Loucy (cell line): ENCODE measurements at regions not wholly inside any gene's neighbourhood (a gene's known extent, or its start where the extent isn't known, plus 50 kb on each side); places are given as distances from the start of the nearest gene placed in this dataset.

Experiments
- H2AFZ ChIP-seq: fragments of 200-600 bp; sonication (generic); 2 replicates; pipeline ENCODE4 v1.6.0; 2016; ENCODE audit warnings: antibody characterized with exemption, mild to moderate bottlenecking, low read length, moderate library complexity
- H3F3A ChIP-seq: fragments of 200-600 bp; 2 replicates; pipeline ENCODE4 v1.6.0; 2016; ENCODE audit warnings: antibody characterized with exemption, low read depth, mild to moderate bottlenecking
- H3K27me3 ChIP-seq: fragments of 200-600 bp; sonication (generic); 2 replicates; pipeline ENCODE4 v1.6.1; 2014; ENCODE audit warnings: low read length, mild to moderate bottlenecking; ENCODE audit not compliant: insufficient read depth, poor library complexity, severe bottlenecking
- H3K36me3 ChIP-seq: fragments of 200-600 bp; sonication (generic); 2 replicates; pipeline ENCODE4 v1.6.1; 2016; ENCODE audit warnings: low read length; ENCODE audit not compliant: insufficient read depth
- H3K4me1 ChIP-seq: fragments of 200-600 bp; sonication (generic); 2 replicates; pipeline ENCODE4 v1.5.1; 2014; ENCODE audit warnings: low read length, mild to moderate bottlenecking; ENCODE audit not compliant: insufficient read depth, poor library complexity, severe bottlenecking
- H3K4me2 ChIP-seq: fragments of 200-600 bp; sonication (generic); 2 replicates; pipeline ENCODE4 v1.6.0; 2014; ENCODE audit warnings: antibody characterized with exemption, low read length, low read depth, mild to moderate bottlenecking; ENCODE audit not compliant: poor library complexity, severe bottlenecking
- H3K4me3 ChIP-seq: fragments of 200-600 bp; sonication (generic); 2 replicates; pipeline ENCODE4 v1.5.1; 2014; ENCODE audit warnings: low read length, mild to moderate bottlenecking, mixed read lengths; ENCODE audit not compliant: poor library complexity, severe bottlenecking
- H3K79me2 ChIP-seq: fragments of 200-600 bp; sonication (generic); 2 replicates; pipeline ENCODE4 v1.6.1; 2014; ENCODE audit warnings: low read length; ENCODE audit not compliant: insufficient read depth
- H3K9ac ChIP-seq: fragments of 200-600 bp; sonication (generic); 2 replicates; pipeline ENCODE4 v1.6.0; 2014; ENCODE audit warnings: mild to moderate bottlenecking, low read depth, low read length, moderate library complexity; ENCODE audit not compliant: poor library complexity, severe bottlenecking
- H3K9me2 ChIP-seq: fragments of 200-600 bp; sonication (generic); replicated peaks from 2 replicates; pipeline ENCODE4 v1.6.1; 2016; ENCODE audit warnings: low read depth, low read length, mixed read lengths
- H3K9me3 ChIP-seq: fragments of 200-600 bp; sonication (generic); 2 replicates; pipeline ENCODE4 v1.6.1; 2014; ENCODE audit warnings: mild to moderate bottlenecking, antibody characterized with exemption, low read length, low read depth; ENCODE audit not compliant: insufficient read depth
- H4K20me1 ChIP-seq: fragments of 200-600 bp; sonication (generic); 2 replicates; pipeline ENCODE4 v1.6.0; 2014; ENCODE audit warnings: antibody characterized with exemption, low read length, mild to moderate bottlenecking; ENCODE audit not compliant: insufficient read depth, poor library complexity, severe bottlenecking
- CTCF ChIP-seq: fragments of 200-600 bp; sonication (generic); conservative IDR thresholded peaks from 2 replicates; pipeline ENCODE4 v1.5.1; 2014; ENCODE audit warnings: mild to moderate bottlenecking, antibody characterized with exemption, low read length
- EZH2phosphoT487 ChIP-seq: fragments of 200-600 bp; IDR thresholded peaks from 2 replicates; pipeline ENCODE4 v1.6.1; 2018; ENCODE audit warnings: antibody characterized with exemption, mild to moderate bottlenecking, moderate library complexity, borderline replicate concordance

DNA sequence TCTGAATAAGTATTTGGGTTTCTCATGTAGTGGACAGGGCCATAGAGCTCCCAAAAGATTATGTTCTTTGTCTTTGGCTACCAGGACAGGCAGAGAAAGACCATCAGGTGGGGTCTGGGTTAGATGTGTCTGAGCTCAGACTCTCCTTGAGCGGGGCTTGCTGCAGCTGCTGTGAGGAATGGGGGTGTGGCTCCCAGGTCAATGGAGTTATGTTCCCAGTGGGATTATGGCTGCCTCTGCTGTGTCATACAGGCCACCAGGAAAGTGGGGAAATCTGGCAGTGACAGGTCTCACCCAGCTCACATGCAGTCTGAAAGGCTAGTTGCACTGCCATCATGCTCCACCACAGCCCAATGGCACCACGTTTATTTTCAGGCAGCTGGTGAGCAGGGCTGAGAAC is 97.0 kb upstream of the FERD3L start:
- no peak overlapping the region for H3K9ac ChIP-seq
- H3K36me3 ChIP-seq: no peaks in the 10 kb centered on the region
- H4K20me1 ChIP-seq: no peaks in the 10 kb centered on the region
- H3K4me2 ChIP-seq: no peak overlapping the region
- H3F3A ChIP-seq: peaks cover 5% of the 10 kb centered on the region; the same call in 1 of the 2 replicates
- no peak overlapping the region for H3K4me3 ChIP-seq
- H3K9me3 ChIP-seq: peaks cover 16% of the 10 kb centered on the region
- peaks cover 6% of the 10 kb centered on the region for H3K4me1 ChIP-seq
- TF ChIP-seq EZH2phosphoT487 (no peak), CTCF (no peak)
- no peaks in the 10 kb centered on the region for H3K79me2 ChIP-seq
- no peaks in the 10 kb centered on the region for H3K9me2 ChIP-seq
- no peaks in the 10 kb centered on the region for H3K27me3 ChIP-seq
- H2AFZ ChIP-seq: no peak overlapping the region

- H2AFZ ChIP-seq: no peak overlapping the region
- H3F3A ChIP-seq: no peaks in the 10 kb centered on the region
- H3K9me3 ChIP-seq: peaks cover 16% of the 10 kb centered on the region
- H3K36me3 ChIP-seq: no peaks in the 10 kb centered on the region
- H4K20me1 ChIP-seq: no peaks in the 10 kb centered on the region
- H3K4me3 ChIP-seq: no peak overlapping the region
- no peaks in the 10 kb centered on the region for H3K9me2 ChIP-seq
- H3K79me2 ChIP-seq: no peaks in the 10 kb centered on the region
- H3K4me1 ChIP-seq: peaks cover 7% of the 10 kb centered on the region
- no peak overlapping the region for H3K9ac ChIP-seq
- H3K27me3 ChIP-seq: no peaks in the 10 kb centered on the region
- TF ChIP-seq CTCF: no peak
- no peak for TF ChIP-seq EZH2phosphoT487
- H3K4me2 ChIP-seq: no peak overlapping the region
These were observed 94.7 kb upstream of the FERD3L start for GRCh38 chr7:19239951-19240350.

DNA sequence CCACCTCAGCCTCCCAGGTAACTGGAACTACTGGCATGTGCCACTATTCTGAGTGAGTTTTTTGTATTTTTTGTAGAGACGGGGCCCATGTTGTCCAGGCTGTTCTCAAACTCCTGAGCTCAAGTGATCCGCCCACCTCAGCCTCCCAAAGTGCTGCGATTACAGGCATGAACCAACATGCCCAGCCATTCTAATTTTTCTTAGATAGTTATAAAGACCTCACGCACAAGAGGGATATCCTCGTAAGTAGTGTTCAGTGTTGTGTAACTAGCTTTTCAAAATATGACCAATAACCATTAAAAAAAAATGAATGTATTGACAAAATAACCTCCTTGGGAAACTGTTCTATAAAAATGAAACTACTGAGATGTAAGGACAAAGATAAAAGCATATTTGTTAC is 90.5 kb upstream of the FERD3L start:
- Histone ChIP-seq H3K4me2 (no peak overlapping the region), H3K79me2 (no peaks in the 10 kb centered on the region), H4K20me1 (no peaks in the 10 kb centered on the region), H3K27me3 (no peaks in the 10 kb centered on the region), H3K9me2 (no peaks in the 10 kb centered on the region), H3K36me3 (no peaks in the 10 kb centered on the region), H3K9ac (no peak overlapping the region), H2AFZ (peak overlapping the region; percentile 44; the same call in 1 of the 2 replicates), H3K9me3 (no peaks in the 10 kb centered on the region), H3K4me3 (no peak overlapping the region), H3F3A (no peaks in the 10 kb centered on the region), H3K4me1 (peaks cover 7% of the 10 kb centered on the region)
- TF ChIP-seq EZH2phosphoT487: no peak

- no peak overlapping the region for H3K4me3 ChIP-seq
- no peaks in the 10 kb centered on the region for H3K9me3 ChIP-seq
- no peak for TF ChIP-seq CTCF
These were observed 79.7 kb upstream of the FERD3L start for GRCh38 chr7:19224951-19225350.

More at GRCh38 chr7:19224951-19225350, 79.7 kb upstream of the FERD3L start:
- no peaks in the 10 kb centered on the region for H3K27me3 ChIP-seq
- no peak overlapping the region for H3K9ac ChIP-seq
- H3K79me2 ChIP-seq: no peaks in the 10 kb centered on the region
- no peaks in the 10 kb centered on the region for H3K36me3 ChIP-seq
- H2AFZ ChIP-seq: no peak overlapping the region
- H3F3A ChIP-seq: no peaks in the 10 kb centered on the region
- H3K4me2 ChIP-seq: no peak overlapping the region
- H4K20me1 ChIP-seq: no peaks in the 10 kb centered on the region
- no peaks in the 10 kb centered on the region for H3K4me1 ChIP-seq
- no peaks in the 10 kb centered on the region for H3K9me2 ChIP-seq
